ENCODE measurements at regions not wholly inside any gene's neighbourhood (a gene's known extent, or its start where the extent isn't known, plus 50 kb on each side); places are given as distances from the start of the nearest gene placed in this dataset.
"Not testable (repeated sequence)": the region's sequence is repeated elsewhere in the genome, so short reads cannot be mapped to it uniquely, and the experiment has no call there.

GRCh38 chr1:22332795-22333499, 118.7 kb upstream of the ZBTB40 start:
- Histone ChIP-seq H3K9me2 (replicated peaks; ENCODE audit: insufficient read depth, low read length) (no peaks in the 10 kb centered on the region), H3K36me3 (replicated peaks; ENCODE audit: insufficient read depth, low read length) (no peaks in the 10 kb centered on the region), H3K9me3 (replicated peaks; ENCODE audit: insufficient read depth, low read length) (no peaks in the 10 kb centered on the region), H2AFZ (ENCODE audit: low read length) (no peak overlapping the region), H3K27me3 (replicated peaks; ENCODE audit: insufficient read depth, low read length) (peaks cover 76% of the 10 kb centered on the region), H3K79me2 (ENCODE audit: low read length) (no peaks in the 10 kb centered on the region), H4K20me1 (ENCODE audit: insufficient read depth, low read length) (no peaks in the 10 kb centered on the region), H3K4me2 (ENCODE audit: low read depth, low read length) (no peak overlapping the region), H3K4me1 (ENCODE audit: low read length) (no peaks in the 10 kb centered on the region), H3K4me3 (ENCODE audit: low read length) (no peak overlapping the region), H3K27ac (ENCODE audit: low read length) (no peak overlapping the region), H3K9ac (ENCODE audit: low read length) (no peak overlapping the region), H3F3A (ENCODE audit: insufficient read depth, low read length) (no peaks in the 10 kb centered on the region)
- TF ChIP-seq CTCF (IDR thresholded peaks at IDR 0.05; ENCODE audit: low read length) (no peak), EZH2phosphoT487 (IDR thresholded peaks at IDR 0.05; ENCODE audit: low read length) (no peak), EZH2 (optimal IDR thresholded peaks at IDR 0.05; ENCODE audit: low read depth, low read length) (no peak)
- DNase-seq = no peak

- Histone ChIP-seq H3F3A (ENCODE audit: insufficient read depth, low read length) (no peaks in the 10 kb centered on the region), H3K4me1 (ENCODE audit: low read length) (no peaks in the 10 kb centered on the region), H3K9ac (ENCODE audit: low read length) (no peak overlapping the region), H3K4me3 (ENCODE audit: low read length) (no peak overlapping the region), H3K9me3 (replicated peaks; ENCODE audit: insufficient read depth, low read length) (no peaks in the 10 kb centered on the region), H3K27me3 (replicated peaks; ENCODE audit: insufficient read depth, low read length) (peaks cover 76% of the 10 kb centered on the region), H4K20me1 (ENCODE audit: insufficient read depth, low read length) (no peaks in the 10 kb centered on the region), H2AFZ (ENCODE audit: low read length) (no peak overlapping the region), H3K36me3 (replicated peaks; ENCODE audit: insufficient read depth, low read length) (no peaks in the 10 kb centered on the region), H3K9me2 (replicated peaks; ENCODE audit: insufficient read depth, low read length) (no peaks in the 10 kb centered on the region), H3K4me2 (ENCODE audit: low read depth, low read length) (no peak overlapping the region), H3K79me2 (ENCODE audit: low read length) (no peaks in the 10 kb centered on the region), H3K27ac (ENCODE audit: low read length) (no peak overlapping the region)
- TF ChIP-seq EZH2 (optimal IDR thresholded peaks at IDR 0.05; ENCODE audit: low read depth, low read length) = no peak
- no peak for TF ChIP-seq EZH2phosphoT487 (IDR thresholded peaks at IDR 0.05; ENCODE audit: low read length)
- no peak for DNase-seq
Observed at GRCh38 chr1:22333516-22334121, 118.0 kb upstream of the ZBTB40 start.

DNA sequence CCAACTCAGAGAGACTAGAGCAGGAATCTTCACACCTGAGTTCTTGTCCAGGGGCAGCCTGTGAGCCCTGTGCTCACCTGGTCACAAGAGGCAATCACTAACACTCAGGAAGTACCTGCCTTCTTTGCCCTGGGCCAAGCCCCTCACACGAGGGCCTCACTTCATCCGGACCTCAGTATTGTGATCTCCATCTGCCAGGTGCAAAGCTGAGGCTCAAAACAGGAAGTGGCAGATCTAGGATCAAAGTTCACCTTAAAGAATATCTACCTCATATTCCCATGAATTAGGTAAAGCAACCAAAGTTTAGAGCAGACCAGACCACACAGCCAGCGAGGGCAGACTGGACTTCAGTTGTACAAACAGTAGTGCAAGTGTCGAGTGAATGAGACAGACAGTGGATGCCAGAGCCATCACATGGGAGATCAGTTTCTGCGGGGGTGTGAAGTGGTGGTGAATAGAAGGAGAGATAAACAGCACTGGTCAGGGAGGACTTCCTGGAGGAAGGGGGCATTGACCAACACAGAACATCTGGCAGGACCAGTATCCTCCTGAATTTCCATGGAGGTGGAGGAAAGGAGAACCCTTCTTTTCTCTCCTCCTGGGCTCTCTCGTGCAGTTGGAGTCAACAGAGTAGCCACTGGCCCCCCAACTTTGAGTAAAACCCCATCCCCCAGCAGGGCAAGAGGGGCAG, 116.6 kb upstream of the ZBTB40 start:
- no peaks in the 10 kb centered on the region for H3K9me3 ChIP-seq (replicated peaks; ENCODE audit: insufficient read depth, low read length)
- no peak overlapping the region for H2AFZ ChIP-seq (ENCODE audit: low read length)
- no peaks in the 10 kb centered on the region for H3K79me2 ChIP-seq (ENCODE audit: low read length)
- H3K9me2 ChIP-seq (replicated peaks; ENCODE audit: insufficient read depth, low read length) = no peaks in the 10 kb centered on the region
- H4K20me1 ChIP-seq (ENCODE audit: insufficient read depth, low read length) = no peaks in the 10 kb centered on the region
- H3K36me3 ChIP-seq (replicated peaks; ENCODE audit: insufficient read depth, low read length) = no peaks in the 10 kb centered on the region
- no peak overlapping the region for H3K9ac ChIP-seq (ENCODE audit: low read length)
- H3K4me3 ChIP-seq (ENCODE audit: low read length) = no peak overlapping the region
- peaks cover 76% of the 10 kb centered on the region for H3K27me3 ChIP-seq (replicated peaks; ENCODE audit: insufficient read depth, low read length)
- H3K4me1 ChIP-seq (ENCODE audit: low read length) = no peaks in the 10 kb centered on the region
- TF ChIP-seq CTCF (IDR thresholded peaks at IDR 0.05; ENCODE audit: low read length) (no peak), EZH2phosphoT487 (IDR thresholded peaks at IDR 0.05; ENCODE audit: low read length) (no peak), EZH2 (optimal IDR thresholded peaks at IDR 0.05; ENCODE audit: low read depth, low read length) (no peak)
- no peaks in the 10 kb centered on the region for H3F3A ChIP-seq (ENCODE audit: insufficient read depth, low read length)
- DNase-seq = no peak
- H3K27ac ChIP-seq (ENCODE audit: low read length) = no peak overlapping the region
- H3K4me2 ChIP-seq (ENCODE audit: low read depth, low read length) = no peak overlapping the region

- peaks cover 76% of the 10 kb centered on the region for H3K27me3 ChIP-seq (replicated peaks; ENCODE audit: insufficient read depth, low read length)
- DNase-seq; H3F3A ChIP-seq (ENCODE audit: insufficient read depth, low read length); H3K4me3 ChIP-seq (ENCODE audit: low read length); H3K36me3 ChIP-seq (replicated peaks; ENCODE audit: insufficient read depth, low read length); H3K4me1 ChIP-seq (ENCODE audit: low read length); H4K20me1 ChIP-seq (ENCODE audit: insufficient read depth, low read length); H3K79me2 ChIP-seq (ENCODE audit: low read length); H3K9me3 ChIP-seq (replicated peaks; ENCODE audit: insufficient read depth, low read length); H2AFZ ChIP-seq (ENCODE audit: low read length); H3K27ac ChIP-seq (ENCODE audit: low read length); H3K4me2 ChIP-seq (ENCODE audit: low read depth, low read length); H3K9ac ChIP-seq (ENCODE audit: low read length); H3K9me2 ChIP-seq (replicated peaks; ENCODE audit: insufficient read depth, low read length): not testable (repeated sequence)
Observed at GRCh38 chr1:22336274-22336673, 115.4 kb upstream of the ZBTB40 start.

GRCh38 chr1:22336696-22337545, 114.7 kb upstream of the ZBTB40 start:
- H3K4me2 ChIP-seq (ENCODE audit: low read depth, low read length); H3K79me2 ChIP-seq (ENCODE audit: low read length); H3K4me3 ChIP-seq (ENCODE audit: low read length); H3K9ac ChIP-seq (ENCODE audit: low read length); H3F3A ChIP-seq (ENCODE audit: insufficient read depth, low read length); H3K36me3 ChIP-seq (replicated peaks; ENCODE audit: insufficient read depth, low read length); H3K9me2 ChIP-seq (replicated peaks; ENCODE audit: insufficient read depth, low read length); DNase-seq; H3K9me3 ChIP-seq (replicated peaks; ENCODE audit: insufficient read depth, low read length); H4K20me1 ChIP-seq (ENCODE audit: insufficient read depth, low read length); H3K27ac ChIP-seq (ENCODE audit: low read length); H2AFZ ChIP-seq (ENCODE audit: low read length); H3K4me1 ChIP-seq (ENCODE audit: low read length): not testable (repeated sequence)
- peaks cover 76% of the 10 kb centered on the region for H3K27me3 ChIP-seq (replicated peaks; ENCODE audit: insufficient read depth, low read length)

Measured in MM.1S (cell line).